ENCODE measurements at regions not wholly inside any gene's neighbourhood (a gene's known extent, or its start where the extent isn't known, plus 50 kb on each side); places are given as distances from the start of the nearest gene placed in this dataset.
"Not testable (repeated sequence)": the region's sequence is repeated elsewhere in the genome, so short reads cannot be mapped to it uniquely, and the experiment has no call there.

DNA sequence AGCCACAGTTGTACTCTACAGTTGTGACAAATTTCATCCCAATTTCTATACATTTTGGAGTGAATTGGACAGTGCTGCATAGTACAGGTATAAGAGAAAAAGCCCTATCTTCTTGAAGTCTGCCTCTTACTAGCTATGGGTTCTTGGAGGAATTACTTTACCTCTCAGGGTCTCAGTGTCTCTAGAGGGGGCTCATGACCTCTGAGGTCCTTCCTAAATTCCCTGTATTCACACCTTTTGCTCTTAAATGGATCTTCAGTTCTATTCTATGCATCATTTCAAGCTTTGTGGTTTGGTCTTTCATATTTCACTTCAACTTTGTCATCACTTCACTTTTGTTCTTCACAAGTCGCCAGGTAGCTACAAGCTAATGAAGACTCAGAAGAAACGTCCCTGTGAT lies 71.2 kb upstream of the ERCC4 start:
- POLR2A ChIA-PET: no interaction called here
- in situ Hi-C loops (cut with MboI): no loop called here
- BruUV-seq (replicated peaks): no TSS peak

DNA sequence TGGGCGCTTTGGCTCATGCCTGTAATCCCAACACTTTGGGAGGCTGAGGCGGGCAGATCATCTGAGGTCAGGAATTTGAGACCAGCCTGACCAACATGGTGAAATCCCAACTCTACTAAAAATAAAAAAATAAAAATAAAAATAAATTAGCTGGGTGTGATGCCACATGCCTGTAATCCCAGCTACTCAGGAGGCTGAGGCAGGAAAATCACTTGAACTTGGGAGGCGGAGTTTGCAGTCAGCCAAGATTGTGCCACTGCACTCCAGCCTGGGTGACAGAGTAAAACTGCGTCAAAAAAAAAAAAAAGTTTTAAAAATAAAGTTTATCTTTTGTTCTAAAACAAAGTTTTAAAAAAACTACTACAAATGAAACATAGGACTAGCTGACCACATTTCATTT lies 69.8 kb upstream of the ERCC4 start:
- POLR2A ChIA-PET; ATAC-seq; in situ Hi-C loops (cut with MboI); H3K4me3 ChIP-seq; CTCF ChIA-PET (ENCODE audit: low intra/inter-chr PET ratio); intact Hi-C loops (cut with micrococcal nuclease); H3K9me1 ChIP-seq (ENCODE audit: control insufficient read depth, insufficient read depth, low read length); H3K4me2 ChIP-seq (ENCODE audit: insufficient read depth, low read length); H3K79me2 ChIP-seq (ENCODE audit: control insufficient read depth, insufficient read depth, low read length); H3K36me3 ChIP-seq (ENCODE audit: control insufficient read depth, insufficient read depth, low read length); BruUV-seq (replicated peaks); H3K4me1 ChIP-seq (replicated peaks in 1 of 2; ENCODE audit: control insufficient read depth in 2 of 2, insufficient read depth in 2 of 2, low read length in 2 of 2); H4K20me1 ChIP-seq (replicated peaks; ENCODE audit: control insufficient read depth, insufficient read depth, low read length); DNase-seq (ENCODE audit: extremely low read depth in 1 of 4, low spot score in 3 of 4); H2AFZ ChIP-seq (ENCODE audit: low read depth, low read length); H3K9me3 ChIP-seq (replicated peaks; ENCODE audit: control insufficient read depth, insufficient read depth, low read depth, low read length); FAIRE-seq; H3K27ac ChIP-seq (ENCODE audit: extremely low read depth, low read depth, low read length); H3K9ac ChIP-seq (ENCODE audit: insufficient read depth in 1 of 2, low read depth in 2 of 2, low read length in 2 of 2): not testable (repeated sequence)
- 4% methylated on average over 4 of the region's 4 CpGs for WGBS (ENCODE audit: insufficient coverage, low coverage, missing lambda C conversion rate)
- H3K27me3 ChIP-seq (ENCODE audit: control insufficient read depth in 2 of 2, insufficient read depth in 2 of 2, low read length in 2 of 2): peaks cover 3 to 10% of the 10 kb centered on the region in 2 experiments; a peak in 3 of 5 replicates

More for the DNA sequence above, 71.2 kb upstream of the ERCC4 start:
- ATAC-seq (no peak), FAIRE-seq (no peak), DNase-seq (ENCODE audit: extremely low read depth in 1 of 4, low spot score in 3 of 4) (no peak)
- intact Hi-C loops (cut with micrococcal nuclease): no loop called here
- Histone ChIP-seq H3K4me1 (replicated peaks in 1 of 2; ENCODE audit: control insufficient read depth in 2 of 2, insufficient read depth in 2 of 2, low read length in 2 of 2) (no peaks in the 10 kb centered on the region), H3K9me3 (replicated peaks; ENCODE audit: control insufficient read depth, insufficient read depth, low read depth, low read length) (no peaks in the 10 kb centered on the region), H3K27ac (ENCODE audit: extremely low read depth, low read depth, low read length) (no peak overlapping the region), H2AFZ (ENCODE audit: low read depth, low read length) (no peak overlapping the region), H3K79me2 (ENCODE audit: control insufficient read depth, insufficient read depth, low read length) (no peaks in the 10 kb centered on the region), H3K9ac (ENCODE audit: insufficient read depth in 1 of 2, low read depth in 2 of 2, low read length in 2 of 2) (no peak overlapping the region), H3K4me2 (ENCODE audit: insufficient read depth, low read length) (no peak overlapping the region), H3K9me1 (ENCODE audit: control insufficient read depth, insufficient read depth, low read length) (no peaks in the 10 kb centered on the region), H3K27me3 (ENCODE audit: control insufficient read depth in 2 of 2, insufficient read depth in 2 of 2, low read length in 2 of 2) (peaks cover 3 to 10% of the 10 kb centered on the region in 2 experiments; a peak in 3 of 5 replicates), H3K4me3 (no peak overlapping the region), H4K20me1 (replicated peaks; ENCODE audit: control insufficient read depth, insufficient read depth, low read length) (no peaks in the 10 kb centered on the region), H3K36me3 (ENCODE audit: control insufficient read depth, insufficient read depth, low read length) (no peaks in the 10 kb centered on the region)
- 0% methylated on average over 2 of the region's 2 CpGs for WGBS (ENCODE audit: insufficient coverage, low coverage, missing lambda C conversion rate)
- CTCF ChIA-PET (ENCODE audit: low intra/inter-chr PET ratio): no interaction called here
- no peak for TF ChIP-seq KLF16 (IDR thresholded peaks at IDR 0.05)
- TF ChIP-seq TOE1 (IDR thresholded peaks at IDR 0.05; ENCODE audit: borderline replicate concordance): no peak
- no peak for TF ChIP-seq TOE1 (CRISPR knock-in tag; IDR thresholded peaks at IDR 0.05; ENCODE audit: borderline replicate concordance, low read depth)
- TF ChIP-seq U2AF1 (optimal IDR thresholded peaks at IDR 0.05; ENCODE audit: low read depth, low read length): no peak
- no peak for TF ChIP-seq GTF2E2 (tag; IDR thresholded peaks at IDR 0.05)
- no peak for TF ChIP-seq ZNF134 (CRISPR knock-in tag; conservative IDR thresholded peaks at IDR 0.05)
- no peak for TF ChIP-seq ILF3 (IDR thresholded peaks at IDR 0.05; ENCODE audit: borderline replicate concordance)
- TF ChIP-seq CHD2 (IDR thresholded peaks at IDR 0.05; ENCODE audit: low read depth, low read length): no peak
- TF ChIP-seq RNF2 (IDR thresholded peaks at IDR 0.05): no peak
- TF ChIP-seq MTF1 (CRISPR knock-in tag; IDR thresholded peaks at IDR 0.05; ENCODE audit: borderline replicate concordance): no peak
